BJ (cell line): ENCODE measurements at regions not wholly inside any gene's neighbourhood (a gene's known extent, or its start where the extent isn't known, plus 50 kb on each side); places are given as distances from the start of the nearest gene placed in this dataset.

Experiments used
- CTCF ChIA-PET: fragments of 350-600 bp; formaldehyde crosslinking; extraction: SDS; loops from one replicate; lab custom pipeline; 2021; ENCODE audit warnings: antibody characterized with exemption, inconsistent platforms; lab: Yijun Ruan, JAX
- POLR2A ChIA-PET: fragments of 300-600 bp; sonication (Branson Sonifier 250); formaldehyde crosslinking; extraction: SDS; loops from one replicate; lab custom pipeline; 2021; ENCODE audit warnings: antibody characterized with exemption; lab: Charles Lee
- DNase-seq: peaks from one replicate; pipeline ENCODE4 v3.0.0-alpha.2; 2011; ENCODE audit warnings: low read depth
- H3K27me3 ChIP-seq: 2 replicates; pipeline ENCODE4 v1.6.0; 2011; ENCODE audit warnings: low read length; ENCODE audit not compliant: control insufficient read depth, insufficient read depth
- H3K36me3 ChIP-seq: 2 replicates; pipeline ENCODE4 v1.5.1; 2011; ENCODE audit warnings: low read length; ENCODE audit not compliant: control insufficient read depth, insufficient read depth
- H3K4me3 ChIP-seq: 2 replicates; pipeline ENCODE4 v1.5.1; 2011; ENCODE audit warnings: low read depth, mild to moderate bottlenecking, control low read depth, low read length
- CTCF ChIP-seq: IDR thresholded peaks from 2 replicates; pipeline ENCODE4 v1.5.1; 2011; ENCODE audit warnings: low read depth, mild to moderate bottlenecking, control low read depth, inconsistent platforms, low read length, moderate library complexity; ENCODE audit not compliant: insufficient read depth

GRCh38 chr4:98728871-98729270 lies 70.5 kb upstream of the TSPAN5 start:
- TF ChIP-seq CTCF: no peak
- CTCF ChIA-PET: interaction anchor here (1.4 kb wide), 2 partner anchors 43 to 261 kb away, joined by 3 read pairs; no protein-coding TSS in a partner anchor
- POLR2A ChIA-PET: no interaction called here

GRCh38 chr4:98728433-98728832 lies 70.0 kb upstream of the TSPAN5 start:
- ChIA-PET CTCF (interaction anchor here (1.4 kb wide), 2 partner anchors 43 to 260 kb away, joined by 3 read pairs; no protein-coding TSS in a partner anchor), POLR2A (no interaction called here)
- no peaks in the 10 kb centered on the region for H3K36me3 ChIP-seq
- no peak for TF ChIP-seq CTCF
- no peaks in the 10 kb centered on the region for H3K27me3 ChIP-seq
- no peak overlapping the region for H3K4me3 ChIP-seq
- peak; percentile 28 for DNase-seq

More at GRCh38 chr4:98728871-98729270, 70.5 kb upstream of the TSPAN5 start:
- DNase-seq: no peak
- H3K36me3 ChIP-seq: no peaks in the 10 kb centered on the region
- H3K4me3 ChIP-seq: no peak overlapping the region
- H3K27me3 ChIP-seq: no peaks in the 10 kb centered on the region

GRCh38 chr4:98722000-98722399 lies 63.6 kb upstream of the TSPAN5 start:
- TF ChIP-seq CTCF: no peak
- H3K27me3 ChIP-seq: no peaks in the 10 kb centered on the region
- ChIA-PET POLR2A (no interaction called here), CTCF (interaction anchor here (1.3 to 1.5 kb wide), 2 partner anchors 9 to 34 kb away, joined by 3 read pairs; no protein-coding TSS in a partner anchor)
- no peak overlapping the region for H3K4me3 ChIP-seq
- no peaks in the 10 kb centered on the region for H3K36me3 ChIP-seq
- no peak for DNase-seq

- H3K4me3 ChIP-seq: no peak overlapping the region
- POLR2A ChIA-PET: no interaction called here
- DNase-seq: no peak
- CTCF ChIA-PET: interaction anchor here (0.6 to 1.5 kb wide), 3 partner anchors 31 to 253 kb away, joined by 3 read pairs; no protein-coding TSS in a partner anchor
- TF ChIP-seq CTCF: no peak
- H3K27me3 ChIP-seq: no peaks in the 10 kb centered on the region
- H3K36me3 ChIP-seq: no peaks in the 10 kb centered on the region
These were observed 62.6 kb upstream of the TSPAN5 start for GRCh38 chr4:98720871-98721480.

- CTCF ChIA-PET: no interaction called here
- TF ChIP-seq CTCF: no peak
These were observed 58.4 kb upstream of the TSPAN5 start for GRCh38 chr4:98716796-98717195.

More at GRCh38 chr4:98716796-98717195, 58.4 kb upstream of the TSPAN5 start:
- POLR2A ChIA-PET: no interaction called here
- Histone ChIP-seq H3K36me3 (no peaks in the 10 kb centered on the region), H3K27me3 (no peaks in the 10 kb centered on the region), H3K4me3 (no peak overlapping the region)
- DNase-seq: no peak
